GM12878 (cell line): ENCODE measurements at regions not wholly inside any gene's neighbourhood (a gene's known extent, or its start where the extent isn't known, plus 50 kb on each side); places are given as distances from the start of the nearest gene placed in this dataset.
A peak's percentile ranks its signal among the peaks of the same experiment; 100 is the strongest.

Source experiments
- ATAC-seq: fragments of 200-7000 bp; cut with Tn5 transposase; 3 replicates; pipeline ENCODE4 v1.9.1; 2020; ENCODE audit warnings: mild to moderate bottlenecking, moderate library complexity
- BruUV-seq: library from RNA; stranded (reverse); fragments of 400-500 nt; replicated peaks from 2 replicates; lab custom pipeline; 2021; lab: Mats Ljungman, UMichigan
- CTCF ChIA-PET: fragments of 300-600 bp; sonication (Branson Sonifier 250); formaldehyde crosslinking; extraction: SDS; loops from one replicate; lab custom pipeline; 2021; ENCODE audit warnings: inconsistent platforms; lab: Yijun Ruan, JAX
- POLR2A ChIA-PET: fragments of 350-600 bp; formaldehyde crosslinking; extraction: SDS; loops from one replicate; lab custom pipeline; 2021; ENCODE audit warnings: inconsistent platforms; lab: Charles Lee
- RAD21 ChIA-PET: fragments of 300-600 bp; sonication (Branson Sonifier 250); formaldehyde crosslinking; loops from one replicate; lab custom pipeline; 2023; ENCODE audit warnings: antibody characterized with exemption; ENCODE audit not compliant: unreplicated experiment; lab: Charles Lee
- SMC1A ChIA-PET: fragments of 300-600 bp; sonication (Branson Sonifier 250); formaldehyde crosslinking; loops from one replicate; lab custom pipeline; 2023; ENCODE audit not compliant: unreplicated experiment, uncharacterized antibody; lab: Charles Lee
- DNase-seq: peaks from one replicate; pipeline ENCODE4 v3.0.0-alpha.2; 2011; ENCODE audit warnings: low read depth, low spot score
- FAIRE-seq: peaks from 3 replicates; lab custom pipeline; 2011; peaks lifted over from hg19 to GRCh38; lab: Jason Lieb, UNC
- H2AFZ ChIP-seq: 2 replicates; pipeline ENCODE4 v1.6.0; 2011; ENCODE audit warnings: low read depth, low read length, control low read depth; ENCODE audit not compliant: control insufficient read depth
- H3K27ac ChIP-seq: 2 replicates; pipeline ENCODE4 v1.5.1; 2011; ENCODE audit warnings: control low read depth; ENCODE audit not compliant: control insufficient read depth, insufficient read depth
- H3K27me3 ChIP-seq, 2 experiments: replicated peaks in 1 of 2; 2 replicates each; pipeline versions ENCODE4 v1.6.0 to v1.6.1; 2011; ENCODE audit warnings: low read length in 1 of 2; ENCODE audit not compliant: control insufficient read depth in 2 of 2, insufficient read depth in 2 of 2
- H3K36me3 ChIP-seq, 2 experiments: 2 replicates each; pipeline ENCODE4 v1.5.1; 2011; ENCODE audit warnings: low read length in 1 of 2; ENCODE audit not compliant: control insufficient read depth in 2 of 2, insufficient read depth in 2 of 2
- H3K4me1 ChIP-seq: 2 replicates; pipeline ENCODE4 v1.6.1; 2011; ENCODE audit warnings: mild to moderate bottlenecking, low read length, moderate library complexity, mixed read lengths; ENCODE audit not compliant: control insufficient read depth, insufficient read depth
- H3K4me2 ChIP-seq: 2 replicates; pipeline ENCODE4 v1.6.0; 2011; ENCODE audit warnings: control low read depth; ENCODE audit not compliant: control insufficient read depth, insufficient read depth
- H3K4me3 ChIP-seq: fragments of 200-600 bp; sonication (generic); 2 replicates; pipeline ENCODE4 v1.5.1; 2016
- H3K79me2 ChIP-seq: 2 replicates; pipeline ENCODE4 v1.6.0; 2011; ENCODE audit warnings: low read length; ENCODE audit not compliant: control insufficient read depth, insufficient read depth
- H3K9ac ChIP-seq: 2 replicates; pipeline ENCODE4 v1.8.0; 2011; ENCODE audit warnings: low read length, control low read depth, mixed read lengths; ENCODE audit not compliant: control insufficient read depth, insufficient read depth
- H3K9me3 ChIP-seq: replicated peaks from 3 replicates; pipeline ENCODE4 v1.5.1; 2011; ENCODE audit warnings: mild to moderate bottlenecking, low read length; ENCODE audit not compliant: control insufficient read depth, insufficient read depth
- H4K20me1 ChIP-seq: 2 replicates; pipeline ENCODE4 v1.6.0; 2011; ENCODE audit not compliant: control insufficient read depth, insufficient read depth
- BRCA1 ChIP-seq: IDR thresholded peaks from 2 replicates; pipeline ENCODE4 v1.6.1; 2011; ENCODE audit warnings: low read depth, low read length, improper control_type of control experiment
- CREM ChIP-seq: IDR thresholded peaks from 2 replicates; pipeline ENCODE4 v1.6.1; 2014; ENCODE audit warnings: antibody characterized with exemption, low read depth
- EP300 ChIP-seq, 2 experiments: fragments of 150-350 bp in 1 of 2; IDR thresholded peaks; 2 replicates each; pipeline ENCODE4 v1.6.1; 2011 to 2012; ENCODE audit warnings: low read depth in 2 of 2, low read length in 2 of 2, borderline replicate concordance in 1 of 2, improper control_type of control experiment in 1 of 2, inconsistent platforms in 1 of 2; ENCODE audit not compliant: control insufficient read depth in 1 of 2
- JUNB ChIP-seq: IDR thresholded peaks from 2 replicates; pipeline ENCODE4 v1.6.1; 2016; ENCODE audit warnings: antibody characterized with exemption, mild to moderate bottlenecking
- JUND ChIP-seq: IDR thresholded peaks from 2 replicates; pipeline ENCODE4 v1.6.1; 2012; ENCODE audit warnings: low read depth, mild to moderate bottlenecking, low read length, improper control_type of control experiment, moderate library complexity
- NRF1 ChIP-seq: conservative IDR thresholded peaks from 2 replicates; pipeline ENCODE4 v1.6.1; 2011; ENCODE audit warnings: mild to moderate bottlenecking, low read depth, low read length, improper control_type of control experiment
- PAX5 ChIP-seq: IDR thresholded peaks from 2 replicates; pipeline ENCODE4 v1.6.1; 2011; ENCODE audit warnings: low read depth, low read length, borderline replicate concordance
- POLR2AphosphoS5 ChIP-seq: IDR thresholded peaks from 2 replicates; pipeline ENCODE4 v1.6.1; 2011; ENCODE audit warnings: mild to moderate bottlenecking, low read length, inconsistent platforms
- RAD21 ChIP-seq: IDR thresholded peaks from 2 replicates; pipeline ENCODE4 v1.6.1; 2011; ENCODE audit warnings: mild to moderate bottlenecking, low read depth, low read length, moderate library complexity; ENCODE audit not compliant: insufficient read depth
- RELA ChIP-seq: fragments of 450-650 bp; IDR thresholded peaks from 2 replicates; pipeline ENCODE4 v1.8.0; 2014; ENCODE audit warnings: borderline replicate concordance; ENCODE audit not compliant: partially characterized antibody
- SIN3A ChIP-seq: IDR thresholded peaks from 2 replicates; pipeline ENCODE4 v1.6.1; 2012; ENCODE audit warnings: low read depth, low read length, improper control_type of control experiment
- SMAD5 ChIP-seq: IDR thresholded peaks from 2 replicates; pipeline ENCODE4 v1.6.1; 2016; ENCODE audit warnings: antibody characterized with exemption, low read depth
- SUZ12 ChIP-seq: fragments of 200-600 bp; sonication (generic); IDR thresholded peaks from one replicate; pipeline ENCODE4 v1.6.1; 2018; ENCODE audit warnings: antibody characterized with exemption, mild to moderate bottlenecking; ENCODE audit not compliant: unreplicated experiment
- TBL1XR1 ChIP-seq: IDR thresholded peaks from 2 replicates; pipeline ENCODE4 v1.6.1; 2012; ENCODE audit warnings: low read depth, low read length, improper control_type of control experiment
- USF1 ChIP-seq: IDR thresholded peaks from 2 replicates; pipeline ENCODE4 v1.6.1; 2011; ENCODE audit warnings: borderline replicate concordance, low read depth, mild to moderate bottlenecking, moderate library complexity, mixed read lengths, low read length; ENCODE audit not compliant: insufficient read depth; ENCODE audit errors: extremely low read length
- ZBED1 ChIP-seq: IDR thresholded peaks from 2 replicates; pipeline ENCODE4 v1.6.1; 2016; ENCODE audit warnings: borderline replicate concordance
- WGBS: methylation state at CpG from one replicate; pipeline ENCODE4 v1.1.6; 2016; ENCODE audit warnings: low lambda C conversion rate; ENCODE audit not compliant: insufficient replicate concordance, insufficient coverage; ENCODE audit errors: missing lambda C conversion rate; 5-methylcytosine and 5-hydroxymethylcytosine counted together
- in situ Hi-C: fragments of 300-500 bp; cut with MboI; formaldehyde crosslinking; loops from 9 replicates; pipeline ENCODE4 v1.14.3; 2018; ENCODE audit warnings: mixed read lengths
- intact Hi-C: fragments of 100-400 bp; cut with micrococcal nuclease; formaldehyde crosslinking; loops from one replicate; pipeline ENCODE4 v1.14.2; 2022; ENCODE audit not compliant: unreplicated experiment

GRCh38 chr7:125481323-125481722 is 551.7 kb upstream of the POT1 start:
- FAIRE-seq (no peak), ATAC-seq (peak; percentile 82), DNase-seq (no peak)
- ChIA-PET POLR2A (interaction anchor here (1.6 kb wide), 1 partner anchor 9 kb away, joined by 5 read pairs; no protein-coding TSS in a partner anchor), CTCF (interaction anchor here (1.1 kb wide), 1 partner anchor 17 kb away, joined by 3 read pairs; no protein-coding TSS in a partner anchor), RAD21 (interaction anchor here (0.6 to 2.0 kb wide), 2 partner anchors 10 to 774 kb away, joined by 6 to 8 read pairs; no protein-coding TSS in a partner anchor), SMC1A (interaction anchor here (1.9 kb wide), 1 partner anchor 9 kb away, joined by 7 read pairs; no protein-coding TSS in a partner anchor)
- Histone ChIP-seq H3K79me2 (no peaks in the 10 kb centered on the region), H3K4me3 (no peak overlapping the region), H4K20me1 (no peaks in the 10 kb centered on the region), H2AFZ (no peak overlapping the region), H3K4me2 (no peak overlapping the region), H3K9me3 (no peaks in the 10 kb centered on the region), H3K9ac (no peak overlapping the region), H3K36me3 (no peaks in the 10 kb centered on the region), H3K4me1 (no peaks in the 10 kb centered on the region), H3K27me3 (no peaks in the 10 kb centered on the region), H3K27ac (no peak overlapping the region)
- WGBS: 6% methylated on average over 7 of the region's 7 CpGs
- no TSS peak for BruUV-seq
- intact Hi-C loops (no loop called here), in situ Hi-C loops (no loop called here)
- TF ChIP-seq CREM (no peak), RELA (no peak), EP300 (IDR thresholded peaks at IDR 0.05; ENCODE audit: borderline replicate concordance in 1 of 2, control insufficient read depth in 1 of 2, low read depth in 2 of 2, low read length in 2 of 2) (no peak), SMAD5 (no peak), RAD21 (no peak), SUZ12 (no peak)

- Histone ChIP-seq H3K9ac (no peak overlapping the region), H3K4me3 (no peak overlapping the region), H3K4me1 (no peaks in the 10 kb centered on the region), H3K27ac (no peak overlapping the region), H3K4me2 (no peak overlapping the region), H4K20me1 (no peaks in the 10 kb centered on the region), H3K9me3 (no peaks in the 10 kb centered on the region), H3K79me2 (no peaks in the 10 kb centered on the region), H3K27me3 (no peaks in the 10 kb centered on the region), H2AFZ (no peak overlapping the region), H3K36me3 (no peaks in the 10 kb centered on the region)
- no TSS peak for BruUV-seq
- DNase-seq (no peak), ATAC-seq (peak; percentile 15; the same call in 1 of the 3 replicates), FAIRE-seq (no peak)
- ChIA-PET CTCF (interaction anchor here (1.1 kb wide), 1 partner anchor 18 kb away, joined by 3 read pairs; no protein-coding TSS in a partner anchor), POLR2A (interaction anchor here (1.6 kb wide), 1 partner anchor 10 kb away, joined by 5 read pairs; no protein-coding TSS in a partner anchor), RAD21 (interaction anchor here (2.0 kb wide), 1 partner anchor 10 kb away, joined by 8 read pairs; no protein-coding TSS in a partner anchor), SMC1A (interaction anchor here (1.9 kb wide), 1 partner anchor 10 kb away, joined by 7 read pairs; no protein-coding TSS in a partner anchor)
- intact Hi-C loops (no loop called here), in situ Hi-C loops (no loop called here)
- 84% methylated on average over 10 of the region's 10 CpGs for WGBS
- TF ChIP-seq BRCA1 (no peak), JUND (no peak), ZBED1 (no peak), TBL1XR1 (no peak), PAX5 (no peak), JUNB (no peak), NRF1 (no peak), EP300 (IDR thresholded peaks at IDR 0.05; ENCODE audit: borderline replicate concordance in 1 of 2, control insufficient read depth in 1 of 2, low read depth in 2 of 2, low read length in 2 of 2) (no peak), POLR2AphosphoS5 (no peak), USF1 (no peak), SIN3A (no peak)
Measured at GRCh38 chr7:125480762-125481161, 551.1 kb upstream of the POT1 start.
